ENCODE measurements at regions not wholly inside any gene's neighbourhood (a gene's known extent, or its start where the extent isn't known, plus 50 kb on each side); places are given as distances from the start of the nearest gene placed in this dataset.

DNA sequence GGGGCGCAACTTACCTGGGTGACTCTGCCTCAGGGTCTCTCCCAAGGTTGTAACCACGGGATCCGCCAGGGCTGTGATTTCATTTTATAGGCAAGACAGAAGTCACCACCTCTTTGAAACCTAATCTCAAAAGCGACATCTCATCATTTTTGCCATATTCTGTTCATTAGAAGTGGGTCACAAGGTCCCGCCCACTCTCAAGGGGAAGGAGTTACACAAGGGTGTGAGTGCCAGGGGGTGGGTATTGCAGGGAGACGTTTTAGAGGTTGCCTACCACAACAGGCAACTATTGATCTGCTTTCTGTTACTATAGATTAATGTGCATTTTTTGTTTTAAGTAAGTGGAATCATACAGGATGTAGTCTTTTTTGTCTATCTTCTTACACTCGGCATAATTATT, 56.6 kb upstream of the ADPGK start:
- TF ChIP-seq, protein P1, sequence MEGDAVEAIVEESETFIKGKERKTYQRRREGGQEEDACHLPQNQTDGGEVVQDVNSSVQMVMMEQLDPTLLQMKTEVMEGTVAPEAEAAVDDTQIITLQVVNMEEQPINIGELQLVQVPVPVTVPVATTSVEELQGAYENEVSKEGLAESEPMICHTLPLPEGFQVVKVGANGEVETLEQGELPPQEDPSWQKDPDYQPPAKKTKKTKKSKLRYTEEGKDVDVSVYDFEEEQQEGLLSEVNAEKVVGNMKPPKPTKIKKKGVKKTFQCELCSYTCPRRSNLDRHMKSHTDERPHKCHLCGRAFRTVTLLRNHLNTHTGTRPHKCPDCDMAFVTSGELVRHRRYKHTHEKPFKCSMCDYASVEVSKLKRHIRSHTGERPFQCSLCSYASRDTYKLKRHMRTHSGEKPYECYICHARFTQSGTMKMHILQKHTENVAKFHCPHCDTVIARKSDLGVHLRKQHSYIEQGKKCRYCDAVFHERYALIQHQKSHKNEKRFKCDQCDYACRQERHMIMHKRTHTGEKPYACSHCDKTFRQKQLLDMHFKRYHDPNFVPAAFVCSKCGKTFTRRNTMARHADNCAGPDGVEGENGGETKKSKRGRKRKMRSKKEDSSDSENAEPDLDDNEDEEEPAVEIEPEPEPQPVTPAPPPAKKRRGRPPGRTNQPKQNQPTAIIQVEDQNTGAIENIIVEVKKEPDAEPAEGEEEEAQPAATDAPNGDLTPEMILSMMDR (conservative IDR thresholded peaks at IDR 0.05), result no peak
- H3K27ac ChIP-seq, result no peak overlapping the region

GRCh38 chr15:72838311-72838731, 54.8 kb upstream of the ADPGK start:
- TF ChIP-seq, protein P1 (conservative IDR thresholded peaks at IDR 0.05), result no peak
- H3K27ac ChIP-seq, result no peak overlapping the region

- TF ChIP-seq, protein P1 (conservative IDR thresholded peaks at IDR 0.05), result no peak
- H3K27ac ChIP-seq, result no peak overlapping the region
Measured at GRCh38 chr15:72836676-72837330, 53.2 kb upstream of the ADPGK start.

DNA sequence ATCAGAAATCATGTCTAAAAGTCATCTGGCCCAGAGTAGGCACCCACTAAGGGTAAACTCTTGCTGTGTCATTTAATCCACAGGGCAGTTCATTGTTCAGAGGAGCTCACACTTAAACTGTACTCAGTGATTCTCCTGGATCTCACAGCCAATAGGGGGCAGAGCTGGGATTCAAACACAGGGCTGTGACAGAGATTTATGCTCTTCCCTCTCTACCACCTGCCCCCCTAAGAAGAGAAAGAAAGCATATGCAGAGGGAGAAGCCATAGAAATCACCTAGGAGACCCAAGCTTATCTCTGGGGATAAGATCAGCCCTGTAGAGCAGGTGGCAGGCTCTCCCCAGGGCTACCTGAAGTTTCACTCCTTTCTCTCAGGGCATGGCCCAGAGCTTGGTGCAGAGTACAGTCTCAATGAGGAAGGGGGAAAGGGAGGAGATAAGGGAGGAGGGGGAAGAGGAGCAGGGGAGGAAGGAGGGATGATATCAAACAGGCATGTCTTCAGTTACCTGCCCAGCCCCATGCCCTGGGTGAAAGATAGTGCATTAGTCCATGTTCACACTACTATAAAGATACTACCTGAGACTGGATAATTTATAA, 51.8 kb upstream of the ADPGK start:
- TF ChIP-seq, protein P1 (conservative IDR thresholded peaks at IDR 0.05), result peak; percentile 39; the same call in 1 of the 2 replicates
- H3K27ac ChIP-seq, result no peak overlapping the region

DNA sequence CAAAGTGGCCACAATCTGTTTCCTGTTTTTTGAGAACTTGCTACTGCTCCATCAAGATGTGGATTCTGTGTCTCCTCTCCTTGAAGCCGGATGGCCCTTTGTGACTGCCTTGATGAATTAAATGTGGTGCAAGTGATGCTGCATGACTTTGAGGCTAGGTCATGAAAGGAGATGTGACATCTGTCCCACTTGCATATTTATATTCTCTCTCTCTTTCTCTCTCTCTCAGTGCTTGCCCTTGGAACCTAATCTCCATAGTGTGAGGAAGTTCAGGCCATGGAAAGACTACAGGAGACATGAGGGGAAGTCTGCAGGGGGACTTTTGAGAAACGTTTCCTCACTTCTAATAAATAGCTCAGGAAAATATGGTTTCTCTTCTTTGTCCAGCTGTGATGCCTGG, 50.0 kb upstream of the ADPGK start:
- no peak overlapping the region for H3K27ac ChIP-seq
- TF ChIP-seq, protein P1 (conservative IDR thresholded peaks at IDR 0.05), result no peak
